ENCODE measurements at regions not wholly inside any gene's neighbourhood (a gene's known extent, or its start where the extent isn't known, plus 50 kb on each side); places are given as distances from the start of the nearest gene placed in this dataset.
A peak's percentile ranks its signal among the peaks of the same experiment; 100 is the strongest.
"Not testable (repeated sequence)": the region's sequence is repeated elsewhere in the genome, so short reads cannot be mapped to it uniquely, and the experiment has no call there.

DNA sequence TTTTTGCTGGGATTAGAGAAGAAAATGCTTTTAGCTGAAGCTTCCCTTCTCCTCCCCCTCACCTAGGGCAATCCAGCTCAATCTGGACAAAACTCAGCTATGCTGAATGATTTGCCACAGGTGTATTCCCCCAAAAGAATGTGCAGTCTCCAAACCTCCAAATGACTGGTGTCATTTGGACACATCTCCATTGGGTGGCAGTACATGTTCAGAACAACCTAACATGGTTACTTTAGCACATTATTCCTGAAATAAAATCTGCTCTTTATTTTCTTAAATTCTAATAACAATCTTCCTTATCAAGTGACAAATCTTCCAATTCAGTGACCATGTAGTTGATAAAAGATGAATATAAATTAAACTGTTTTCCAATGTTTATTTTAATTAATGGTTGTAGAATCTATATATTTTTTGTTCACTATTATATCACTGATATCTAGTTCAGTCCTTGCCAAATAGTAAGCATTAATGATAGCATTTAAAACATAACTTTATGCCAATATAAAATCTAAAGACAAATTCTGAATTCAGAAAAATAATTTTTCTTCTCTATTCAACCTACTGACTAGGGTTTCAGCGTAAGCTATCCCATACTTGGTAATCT is 61.3 kb upstream of the MOCS2 start:
- peak; percentile 56 for TF ChIP-seq CTCF (IDR thresholded peaks at IDR 0.05; ENCODE audit: low read depth, low read length)
- no peak overlapping the region for H3K4me3 ChIP-seq (ENCODE audit: low read depth, low read length)

DNA sequence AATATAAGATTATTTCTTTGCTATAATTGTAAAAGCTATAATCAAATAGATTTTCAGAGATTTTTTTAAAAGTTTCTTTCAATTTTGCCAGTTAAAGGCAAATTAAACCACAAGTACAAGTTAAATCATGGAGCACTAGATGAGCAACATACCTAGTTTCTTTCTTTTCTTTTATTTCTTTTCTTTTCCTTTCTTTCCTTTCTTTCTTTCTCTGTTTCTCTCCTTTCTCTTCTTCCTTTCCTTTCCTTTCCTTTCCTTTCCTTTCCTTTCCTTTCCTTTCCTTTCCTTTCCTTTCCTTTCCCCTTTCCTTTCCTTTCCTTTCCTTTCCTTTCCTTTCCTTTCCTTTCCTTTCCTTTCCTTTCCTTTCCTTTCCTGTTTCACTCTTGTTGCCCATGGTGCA is 62.5 kb upstream of the MOCS2 start:
- H3K4me3 ChIP-seq (ENCODE audit: low read depth, low read length) = not testable (repeated sequence)

DNA sequence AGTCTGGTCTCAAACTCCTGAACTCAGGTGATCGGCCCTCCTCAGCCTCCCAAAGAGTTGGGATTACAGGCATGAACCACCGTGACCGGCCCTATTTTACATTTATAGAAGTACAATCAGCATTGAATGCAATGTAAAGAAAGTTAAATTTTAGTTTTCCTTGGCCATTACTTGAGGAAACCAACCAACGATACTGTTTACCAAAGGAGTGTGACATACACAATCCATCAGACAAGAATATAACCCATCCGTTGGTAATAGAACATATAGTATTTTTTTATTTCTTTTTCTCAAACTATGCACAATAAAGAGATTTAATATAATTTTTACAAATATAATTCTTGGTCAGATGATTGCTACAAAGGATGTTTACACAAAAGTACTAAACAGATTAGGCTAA is 63.1 kb upstream of the MOCS2 start:
- no peak overlapping the region for H3K4me3 ChIP-seq (ENCODE audit: low read depth, low read length)
- no peak for TF ChIP-seq CTCF (IDR thresholded peaks at IDR 0.05; ENCODE audit: low read depth, low read length)

DNA sequence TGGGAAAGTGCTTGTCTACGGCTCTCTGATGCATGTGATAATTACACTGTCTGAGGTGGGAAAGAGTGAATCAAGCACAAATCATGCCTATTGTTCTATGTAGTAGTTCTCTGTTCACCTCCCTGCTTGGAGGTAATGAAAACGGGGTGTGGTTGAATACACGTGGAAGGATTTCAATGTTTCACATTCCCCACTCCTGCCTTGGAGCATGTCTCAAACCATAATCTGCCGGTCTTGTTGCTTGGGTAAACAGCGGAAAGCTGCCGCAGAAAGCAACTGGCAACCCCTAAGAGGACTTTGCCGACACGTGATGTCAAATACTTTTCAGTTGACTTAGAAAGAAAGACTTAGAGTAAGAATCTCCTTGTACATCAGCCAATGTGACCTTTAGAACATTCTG is 63.5 kb upstream of the MOCS2 start:
- no peak for TF ChIP-seq CTCF (IDR thresholded peaks at IDR 0.05; ENCODE audit: low read depth, low read length)
- H3K4me3 ChIP-seq (ENCODE audit: low read depth, low read length) = no peak overlapping the region

DNA sequence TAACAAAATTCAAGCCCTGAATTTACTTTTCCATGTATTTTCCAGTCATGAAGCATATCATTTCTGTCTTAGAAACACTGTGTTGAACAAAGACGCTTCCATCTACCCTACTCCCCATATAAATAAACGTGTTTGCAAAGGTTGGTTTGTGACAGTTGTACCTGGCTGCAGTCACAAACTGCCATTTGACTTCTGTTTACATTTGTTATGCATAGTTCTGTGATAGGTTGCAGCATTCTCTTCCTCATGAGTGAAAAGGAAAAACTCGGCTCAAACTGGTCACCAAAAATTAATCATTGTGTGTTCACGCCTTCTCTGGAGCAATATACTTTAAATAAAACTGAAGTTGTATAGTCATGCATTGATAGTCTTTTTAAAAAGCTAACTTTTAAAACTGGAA is 69.3 kb upstream of the MOCS2 start:
- TF ChIP-seq CTCF (IDR thresholded peaks at IDR 0.05; ENCODE audit: low read depth, low read length) = no peak
- H3K4me3 ChIP-seq (ENCODE audit: low read depth, low read length) = no peak overlapping the region

GRCh38 chr5:53179691-53180090 is 70.1 kb upstream of the MOCS2 start:
- no peak for TF ChIP-seq CTCF (IDR thresholded peaks at IDR 0.05; ENCODE audit: low read depth, low read length)
- no peak overlapping the region for H3K4me3 ChIP-seq (ENCODE audit: low read depth, low read length)

DNA sequence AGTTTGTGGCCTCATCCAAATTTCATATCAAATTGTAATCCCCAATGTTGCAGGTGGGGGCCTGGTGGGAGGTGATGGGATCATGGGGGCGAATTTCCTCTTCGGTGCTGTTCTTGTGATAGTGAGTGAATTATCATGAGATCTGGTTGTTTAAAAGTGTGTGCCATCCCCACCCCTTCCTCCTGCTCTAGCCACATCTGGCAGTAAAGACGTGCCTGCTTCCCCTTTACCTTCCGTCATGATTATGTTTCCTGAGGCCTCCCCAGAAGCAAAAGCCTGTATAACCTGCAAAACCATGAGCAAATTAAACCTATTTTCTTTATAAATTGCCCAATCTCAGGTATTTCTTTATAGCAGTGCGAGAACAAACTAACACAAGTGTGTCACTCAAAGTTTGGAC is 71.0 kb upstream of the MOCS2 start:
- no peak for TF ChIP-seq CTCF (IDR thresholded peaks at IDR 0.05; ENCODE audit: low read depth, low read length)
- H3K4me3 ChIP-seq (ENCODE audit: low read depth, low read length) = no peak overlapping the region

GRCh38 chr5:53180991-53181390 is 71.4 kb upstream of the MOCS2 start:
- no peak overlapping the region for H3K4me3 ChIP-seq (ENCODE audit: low read depth, low read length)
- TF ChIP-seq CTCF (IDR thresholded peaks at IDR 0.05; ENCODE audit: low read depth, low read length) = no peak
